ENCODE measurements at regions not wholly inside any gene's neighbourhood (a gene's known extent, or its start where the extent isn't known, plus 50 kb on each side); places are given as distances from the start of the nearest gene placed in this dataset.

DNA sequence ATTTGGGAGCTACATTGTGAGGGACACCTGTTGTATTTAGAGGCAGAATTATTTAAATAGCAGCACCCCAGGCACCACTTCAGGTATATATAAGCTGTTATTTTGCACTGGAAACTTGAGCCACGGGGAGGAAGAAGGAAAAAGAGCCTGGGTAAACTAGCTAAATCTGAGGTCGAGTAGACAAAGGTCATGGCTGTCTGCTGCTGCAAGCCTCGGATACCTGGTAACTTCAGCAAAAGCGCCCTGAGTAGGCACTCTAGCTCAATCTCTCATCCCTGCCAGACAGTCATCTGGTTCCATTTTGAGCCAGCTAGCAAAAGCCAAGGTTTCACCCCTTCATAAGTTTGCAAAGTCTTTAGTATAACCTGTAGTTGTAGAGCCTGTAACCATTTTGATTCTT lies 101.9 kb upstream of the ZNF644 start:
- TF ChIP-seq CTCF (IDR thresholded peaks at IDR 0.05; ENCODE audit: low read depth, low read length), result no peak
- DNase-seq (ENCODE audit: low read depth in 2 of 2), result no peak
- H3K4me3 ChIP-seq (replicated peaks in 1 of 2; ENCODE audit: low read depth in 2 of 2, low read length in 2 of 2), result no peak overlapping the region

DNA sequence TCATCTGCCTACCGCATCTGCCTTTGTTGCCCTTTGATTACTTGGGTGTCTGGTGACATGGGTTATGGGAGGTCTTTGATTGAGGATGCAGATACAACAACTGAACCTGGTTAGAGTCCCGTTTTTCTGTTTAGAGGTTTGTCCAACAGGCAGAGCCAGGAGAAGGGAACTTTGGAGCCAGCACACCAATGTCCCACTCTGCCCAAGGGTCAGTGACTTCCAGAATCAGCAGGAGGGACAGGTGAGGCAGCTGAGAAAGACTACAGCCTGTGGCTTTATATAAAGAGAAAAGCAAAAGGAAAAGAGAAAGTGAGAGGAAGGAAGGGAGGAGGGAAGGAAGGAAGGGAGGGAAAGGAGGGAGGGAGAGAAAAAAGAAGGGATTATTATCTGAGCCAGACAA lies 101.5 kb upstream of the ZNF644 start:
- no peak overlapping the region for H3K4me3 ChIP-seq (replicated peaks in 1 of 2; ENCODE audit: low read depth in 2 of 2, low read length in 2 of 2)
- no peak for DNase-seq (ENCODE audit: low read depth in 2 of 2)
- no peak for TF ChIP-seq CTCF (IDR thresholded peaks at IDR 0.05; ENCODE audit: low read depth, low read length)

GRCh38 chr1:91122106-91122717 lies 100.4 kb upstream of the ZNF644 start:
- no peak for DNase-seq (ENCODE audit: low read depth in 2 of 2)
- no peak for TF ChIP-seq CTCF (IDR thresholded peaks at IDR 0.05; ENCODE audit: low read depth, low read length)
- H3K4me3 ChIP-seq (replicated peaks in 1 of 2; ENCODE audit: low read depth in 2 of 2, low read length in 2 of 2), result no peak overlapping the region

- DNase-seq (ENCODE audit: low read depth in 2 of 2), result no peak
- H3K4me3 ChIP-seq (replicated peaks in 1 of 2; ENCODE audit: low read depth in 2 of 2, low read length in 2 of 2), result no peak overlapping the region
- no peak for TF ChIP-seq CTCF (IDR thresholded peaks at IDR 0.05; ENCODE audit: low read depth, low read length)
Measured at GRCh38 chr1:91121366-91121765, 99.5 kb upstream of the ZNF644 start.

DNA sequence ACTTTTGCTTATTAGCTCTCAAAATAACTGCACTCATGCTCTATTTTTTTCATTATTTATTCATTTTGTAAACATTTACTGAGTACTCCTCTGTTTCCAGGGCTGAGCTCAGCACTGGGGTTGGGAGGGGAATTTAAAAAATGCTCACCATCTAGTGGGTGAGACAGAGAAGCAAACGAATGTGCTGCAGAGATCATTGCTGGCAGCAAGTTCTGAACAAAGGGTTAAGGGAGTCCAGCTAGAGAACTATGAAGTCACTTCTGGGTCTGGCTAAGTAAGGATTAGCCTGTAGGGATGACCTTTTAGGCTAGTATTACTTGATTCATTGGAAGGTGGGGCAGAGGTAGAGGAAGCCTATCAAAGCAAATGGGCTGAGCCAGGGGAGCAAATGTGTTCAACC lies 99.1 kb upstream of the ZNF644 start:
- DNase-seq (ENCODE audit: low read depth in 2 of 2), result no peak
- no peak for TF ChIP-seq CTCF (IDR thresholded peaks at IDR 0.05; ENCODE audit: low read depth, low read length)
- no peak overlapping the region for H3K4me3 ChIP-seq (replicated peaks in 1 of 2; ENCODE audit: low read depth in 2 of 2, low read length in 2 of 2)

GRCh38 chr1:91120421-91120820 lies 98.6 kb upstream of the ZNF644 start:
- TF ChIP-seq CTCF (IDR thresholded peaks at IDR 0.05; ENCODE audit: low read depth, low read length), result no peak
- no peak for DNase-seq (ENCODE audit: low read depth in 2 of 2)
- no peak overlapping the region for H3K4me3 ChIP-seq (replicated peaks in 1 of 2; ENCODE audit: low read depth in 2 of 2, low read length in 2 of 2)

DNA sequence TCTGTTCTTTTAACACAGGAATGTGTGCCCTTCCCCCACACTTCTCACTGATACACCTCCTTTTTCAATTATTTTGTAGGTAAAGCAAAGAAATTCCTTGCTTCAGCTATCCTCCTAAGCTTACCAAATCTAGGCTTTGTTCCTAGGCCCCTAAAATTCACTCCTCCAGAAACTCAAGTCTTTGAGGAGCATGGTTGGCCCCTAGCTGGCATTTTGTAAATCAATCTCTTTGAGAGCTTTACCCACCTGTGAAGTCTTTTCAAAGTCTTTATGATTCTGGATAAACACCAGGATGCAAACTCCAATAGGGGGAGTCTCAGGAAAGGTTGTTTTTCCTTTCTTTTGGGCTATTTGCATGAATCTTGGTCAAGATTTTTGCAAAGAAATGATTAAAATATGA lies 82.9 kb upstream of the ZNF644 start:
- DNase-seq (ENCODE audit: low read depth in 2 of 2), result no peak

More for the DNA sequence above, 82.9 kb upstream of the ZNF644 start:
- no peak for TF ChIP-seq CTCF (IDR thresholded peaks at IDR 0.05; ENCODE audit: low read depth, low read length)
- no peak overlapping the region for H3K4me3 ChIP-seq (replicated peaks in 1 of 2; ENCODE audit: low read depth in 2 of 2, low read length in 2 of 2)
